GM23338 (cell line): ENCODE measurements at regions not wholly inside any gene's neighbourhood (a gene's known extent, or its start where the extent isn't known, plus 50 kb on each side); places are given as distances from the start of the nearest gene placed in this dataset.

Experiments
- ATAC-seq: fragments of 200-7000 bp; cut with Tn5 transposase; 3 replicates; pipeline ENCODE4 v1.9.1; 2020
- DNase-seq: peaks from one replicate; pipeline ENCODE4 v3.0.0-alpha.2; 2015; ENCODE audit warnings: low spot score
- H2AFZ ChIP-seq: fragments of 200-600 bp; sonication (generic); 2 replicates; pipeline ENCODE4 v1.8.0; 2016; ENCODE audit warnings: antibody characterized with exemption, mild to moderate bottlenecking, moderate library complexity
- H3F3A ChIP-seq: fragments of 200-600 bp; sonication (generic); replicated peaks from 2 replicates; pipeline ENCODE4 v1.8.0; 2017; ENCODE audit warnings: antibody characterized with exemption, mixed run types, low read depth
- H3K27ac ChIP-seq: fragments of 200-600 bp; sonication (generic); 2 replicates; pipeline ENCODE4 v1.6.1; 2016; ENCODE audit warnings: low read depth
- H3K27me3 ChIP-seq: fragments of 200-600 bp; sonication (generic); 2 replicates; pipeline ENCODE4 v1.8.0; 2016; ENCODE audit warnings: mild to moderate bottlenecking, mixed run types, moderate library complexity; ENCODE audit not compliant: insufficient read depth
- H3K36me3 ChIP-seq: fragments of 200-600 bp; sonication (generic); 2 replicates; pipeline ENCODE4 v1.8.0; 2016; ENCODE audit warnings: mild to moderate bottlenecking; ENCODE audit not compliant: insufficient read depth
- H3K4me1 ChIP-seq: fragments of 200-600 bp; sonication (generic); 2 replicates; pipeline ENCODE4 v1.8.0; 2016; ENCODE audit warnings: mild to moderate bottlenecking, moderate library complexity; ENCODE audit not compliant: insufficient read depth
- H3K4me2 ChIP-seq: fragments of 200-600 bp; sonication (generic); 2 replicates; pipeline ENCODE4 v1.7.1; 2017; ENCODE audit warnings: mixed run types
- H3K4me3 ChIP-seq: fragments of 200-600 bp; sonication (generic); 2 replicates; pipeline ENCODE4 v1.6.1; 2016; ENCODE audit warnings: mixed run types
- H3K79me2 ChIP-seq: fragments of 200-600 bp; sonication (generic); replicated peaks from 2 replicates; pipeline ENCODE4 v1.8.0; 2017; ENCODE audit warnings: mild to moderate bottlenecking; ENCODE audit not compliant: insufficient read depth
- H3K9me2 ChIP-seq: fragments of 200-600 bp; sonication (generic); 2 replicates; pipeline ENCODE4 v1.8.0; 2017; ENCODE audit not compliant: insufficient read depth
- H4K20me1 ChIP-seq: fragments of 200-600 bp; sonication (generic); replicated peaks from 2 replicates; pipeline ENCODE4 v1.8.0; 2017; ENCODE audit warnings: mild to moderate bottlenecking; ENCODE audit not compliant: insufficient read depth
- H3K27ac Mint-ChIP-seq: 2 replicates; pipeline ENCODE4 v1.8.0; 2020; ENCODE audit warnings: inconsistent platforms, mild to moderate bottlenecking, moderate library complexity, mixed read lengths
- H3K27me3 Mint-ChIP-seq: 3 replicates; pipeline ENCODE4 v1.8.0; 2022; ENCODE audit warnings: low read depth, mild to moderate bottlenecking, moderate library complexity, mixed read lengths, inconsistent platforms; ENCODE audit not compliant: insufficient read depth, poor library complexity
- H3K36me3 Mint-ChIP-seq: 3 replicates; pipeline ENCODE4 v1.8.0; 2021; ENCODE audit warnings: low read depth, mild to moderate bottlenecking, inconsistent platforms, moderate library complexity, mixed read lengths
- H3K4me1 Mint-ChIP-seq: 3 replicates; pipeline ENCODE4 v1.8.0; 2020; ENCODE audit warnings: mild to moderate bottlenecking, inconsistent platforms, mixed read lengths
- H3K4me3 Mint-ChIP-seq: 3 replicates; pipeline ENCODE4 v1.8.0; 2021; ENCODE audit warnings: moderate library complexity, mild to moderate bottlenecking, inconsistent platforms, mixed read lengths
- H3K9me3 Mint-ChIP-seq: 3 replicates; pipeline ENCODE4 v1.8.0; 2020; ENCODE audit warnings: moderate library complexity, mild to moderate bottlenecking, inconsistent platforms, mixed read lengths
- CREB1 ChIP-seq: fragments of 250-450 bp; sonication (Bioruptor Pico); IDR thresholded peaks from 2 replicates; pipeline ENCODE4 v1.5.0; 2020; ENCODE audit warnings: low read depth, mild to moderate bottlenecking, moderate library complexity
- CTCF ChIP-seq, 2 experiments: fragments of 200-600 bp in 1 of 2; sonication (generic) in 1 of 2; conservative IDR thresholded peaks; 2 replicates each; pipeline versions ENCODE4 v1.5.1 to v1.6.1; 2016 to 2017; ENCODE audit warnings: antibody characterized with exemption in 2 of 2, low read depth in 2 of 2, mild to moderate bottlenecking in 2 of 2, moderate library complexity in 1 of 2
- ETS1 ChIP-seq: IDR thresholded peaks from 2 replicates; pipeline ENCODE4 v1.6.1; 2016; ENCODE audit warnings: antibody characterized with exemption
- EZH2 ChIP-seq: fragments of 200-600 bp; sonication (generic); IDR thresholded peaks from one replicate; pipeline ENCODE4 v1.8.0; 2017; ENCODE audit warnings: antibody characterized with exemption, mild to moderate bottlenecking, low read depth; ENCODE audit not compliant: unreplicated experiment
- EZH2phosphoT487 ChIP-seq: fragments of 200-600 bp; sonication (generic); IDR thresholded peaks from one replicate; pipeline ENCODE4 v1.8.1; 2018; ENCODE audit warnings: antibody characterized with exemption; ENCODE audit not compliant: unreplicated experiment
- JUNB ChIP-seq: IDR thresholded peaks from one replicate; pipeline ENCODE4 v1.6.1; 2016; ENCODE audit warnings: antibody characterized with exemption; ENCODE audit not compliant: unreplicated experiment
- NANOG ChIP-seq: IDR thresholded peaks from 2 replicates; pipeline ENCODE4 v1.6.1; 2016; ENCODE audit warnings: antibody characterized with exemption, borderline replicate concordance
- REST ChIP-seq: IDR thresholded peaks from one replicate; pipeline ENCODE4 v1.6.1; 2018; ENCODE audit warnings: antibody characterized with exemption; ENCODE audit not compliant: unreplicated experiment
- STAT1 ChIP-seq: IDR thresholded peaks from one replicate; pipeline ENCODE4 v1.6.1; 2016; ENCODE audit warnings: antibody characterized with exemption; ENCODE audit not compliant: unreplicated experiment
- ZNF114 ChIP-seq: fragments of 250-450 bp; sonication (Bioruptor Pico); IDR thresholded peaks from 2 replicates; pipeline ENCODE4 v1.5.0; 2020; ENCODE audit warnings: mild to moderate bottlenecking, moderate library complexity
- ZNF331 ChIP-seq: fragments of 250-450 bp; sonication (Bioruptor Pico); IDR thresholded peaks from 2 replicates; pipeline ENCODE4 v1.5.0; 2020; ENCODE audit warnings: low read depth, mild to moderate bottlenecking, moderate library complexity

GRCh38 chr2:181188605-181189004 lies 208.2 kb downstream of the UBE2E3 start (continued):
- TF ChIP-seq JUNB, result no peak
- TF ChIP-seq ZNF331 (CRISPR knock-in tag), result no peak
- TF ChIP-seq ETS1, result no peak
- TF ChIP-seq ZNF114 (CRISPR knock-in tag), result no peak

- no peak overlapping the region for H3K4me2 ChIP-seq
- Mint-ChIP-seq H3K9me3 (no peaks in the 10 kb centered on the region), H3K27ac (no peak overlapping the region), H3K36me3 (no peaks in the 10 kb centered on the region), H3K27me3 (no peaks in the 10 kb centered on the region), H3K4me3 (no peak overlapping the region), H3K4me1 (peaks cover 3% of the 10 kb centered on the region; the same call in 1 of the 3 replicates)
- no peak overlapping the region for H3K4me3 ChIP-seq
- no peak overlapping the region for H3K27ac ChIP-seq
- no peaks in the 10 kb centered on the region for H3K9me2 ChIP-seq
- no peak for ATAC-seq
- no peaks in the 10 kb centered on the region for H3F3A ChIP-seq
- no peak overlapping the region for H2AFZ ChIP-seq
- no peaks in the 10 kb centered on the region for H3K27me3 ChIP-seq
- no peak for DNase-seq
- H4K20me1 ChIP-seq, result no peaks in the 10 kb centered on the region
- H3K79me2 ChIP-seq, result no peaks in the 10 kb centered on the region
- peaks cover 7% of the 10 kb centered on the region; the same call in 1 of the 2 replicates for H3K4me1 ChIP-seq
- no peaks in the 10 kb centered on the region for H3K36me3 ChIP-seq
- TF ChIP-seq NANOG, result no peak
- no peak for TF ChIP-seq ZNF331 (CRISPR knock-in tag)
- no peak for TF ChIP-seq ETS1
- no peak for TF ChIP-seq REST
- no peak for TF ChIP-seq STAT1
- TF ChIP-seq JUNB, result no peak
- no peak for TF ChIP-seq EZH2
- no peak for TF ChIP-seq CTCF (conservative IDR thresholded peaks at IDR 0.05; ENCODE audit: low read depth in 2 of 2)
- TF ChIP-seq CREB1 (CRISPR knock-in tag), result no peak
- no peak for TF ChIP-seq EZH2phosphoT487
- no peak for TF ChIP-seq ZNF114 (CRISPR knock-in tag)
Measured at GRCh38 chr2:181189951-181190350, 209.5 kb downstream of the UBE2E3 start.
